Keratinocyte (primary cell): ENCODE measurements at regions not wholly inside any gene's neighbourhood (a gene's known extent, or its start where the extent isn't known, plus 50 kb on each side); places are given as distances from the start of the nearest gene placed in this dataset.

Source experiments
- CTCF ChIP-seq, 3 experiments: IDR thresholded peaks in 1 of 3; conservative IDR thresholded peaks in 1 of 3; optimal IDR thresholded peaks in 1 of 3; 2 replicates in 2 of 3; 3 replicates in 1 of 3; pipeline versions ENCODE3 to v1.5.1; 2011; ENCODE audit warnings: low read length in 3 of 3, mild to moderate bottlenecking in 3 of 3, moderate library complexity in 2 of 3, control low read depth in 1 of 3, inconsistent platforms in 1 of 3; ENCODE audit not compliant: insufficient read depth in 2 of 3; ENCODE audit errors: extremely low read depth in 1 of 3
- EZH2 ChIP-seq: IDR thresholded peaks from one replicate; pipeline ENCODE4 v1.6.1; 2012; ENCODE audit warnings: inconsistent platforms, mild to moderate bottlenecking, low read length, moderate library complexity

- TF ChIP-seq CTCF (optimal IDR thresholded peaks at IDR 0.05 in 1 of 3, IDR thresholded peaks at IDR 0.05 in 1 of 3, conservative IDR thresholded peaks at IDR 0.05 in 1 of 3; ENCODE audit: extremely low read depth in 1 of 3, insufficient read depth in 2 of 3, low read length in 3 of 3): no peak
- no peak for TF ChIP-seq EZH2
These were observed 355.9 kb downstream of the BUD13 start for GRCh38 chr11:116416852-116417251.
